Endothelial cell of umbilical vein (primary cell): ENCODE measurements at regions not wholly inside any gene's neighbourhood (a gene's known extent, or its start where the extent isn't known, plus 50 kb on each side); places are given as distances from the start of the nearest gene placed in this dataset.

ENCODE experiments used
- BruUV-seq: library from RNA; stranded (reverse); fragments of 400-500 nt; replicated peaks from 2 replicates; lab custom pipeline; 2021; lab: Mats Ljungman, UMichigan
- CTCF ChIA-PET: fragments of 300-600, 350-600 bp; sonication (Branson Sonifier 250); formaldehyde crosslinking; loops from one replicate; lab custom pipeline; 2021; ENCODE audit warnings: antibody characterized with exemption, inconsistent platforms; lab: Charles Lee
- POLR2A ChIA-PET: fragments of 300-600, 350-600 bp; sonication (Branson Sonifier 250); formaldehyde crosslinking; loops from one replicate; lab custom pipeline; 2021; ENCODE audit warnings: antibody characterized with exemption, inconsistent platforms; lab: Charles Lee
- DNase-seq: peaks from one replicate; pipeline ENCODE4 v3.0.0-alpha.2; 2011; ENCODE audit warnings: low read depth, low spot score
- FAIRE-seq: peaks from 2 replicates; lab custom pipeline; 2011; peaks lifted over from hg19 to GRCh38; lab: Jason Lieb, UNC
- H2AFZ ChIP-seq: 2 replicates; pipeline ENCODE4 v1.6.0; 2012; ENCODE audit warnings: low read depth, low read length, control low read depth, inconsistent platforms
- H3K27ac ChIP-seq: 2 replicates; pipeline ENCODE4 v1.5.1; 2011; ENCODE audit warnings: low read depth, mild to moderate bottlenecking, control low read depth, low read length, moderate library complexity; ENCODE audit not compliant: insufficient read depth
- H3K27me3 ChIP-seq, 2 experiments: 2 replicates each; pipeline versions ENCODE4 v1.6.0 to v1.6.1; 2011; ENCODE audit warnings: low read length in 2 of 2, mixed read lengths in 1 of 2; ENCODE audit not compliant: control insufficient read depth in 2 of 2, insufficient read depth in 2 of 2
- H3K36me3 ChIP-seq, 2 experiments: 2 replicates in 1 of 2; 3 replicates in 1 of 2; pipeline ENCODE4 v1.5.1; 2011; ENCODE audit warnings: low read length in 2 of 2, mild to moderate bottlenecking in 1 of 2, moderate library complexity in 1 of 2; ENCODE audit not compliant: control insufficient read depth in 2 of 2, insufficient read depth in 2 of 2; ENCODE audit errors: extremely low read depth in 1 of 2
- H3K4me1 ChIP-seq: 3 replicates; pipeline ENCODE4 v1.5.1; 2011; ENCODE audit warnings: mild to moderate bottlenecking, low read length; ENCODE audit not compliant: control insufficient read depth, insufficient read depth; ENCODE audit errors: extremely low read depth
- H3K4me2 ChIP-seq: 2 replicates; pipeline ENCODE4 v1.6.1; 2011; ENCODE audit warnings: low read length, control low read depth, mixed read lengths; ENCODE audit not compliant: insufficient read depth
- H3K4me3 ChIP-seq, 3 experiments: fragments of 200-600 bp in 1 of 3; sonication (generic), shearing (Covaris generic) in 1 of 3; replicated peaks in 1 of 3; 2 replicates each; pipeline ENCODE4 v1.5.1; 2011 to 2016; ENCODE audit warnings: control low read depth in 3 of 3, low read length in 3 of 3, mild to moderate bottlenecking in 2 of 3, inconsistent platforms in 1 of 3, low read depth in 1 of 3, moderate library complexity in 1 of 3; ENCODE audit not compliant: insufficient read depth in 1 of 3
- H3K79me2 ChIP-seq: 2 replicates; pipeline ENCODE4 v1.6.0; 2012; ENCODE audit warnings: low read length, inconsistent platforms; ENCODE audit not compliant: control insufficient read depth, insufficient read depth
- H3K9ac ChIP-seq: replicated peaks from 2 replicates; pipeline ENCODE3; 2011; ENCODE audit warnings: low read length, control low read depth; ENCODE audit not compliant: insufficient read depth; ENCODE audit errors: extremely low read depth
- H3K9me1 ChIP-seq: replicated peaks from 3 replicates; pipeline ENCODE4 v1.6.0; 2011; ENCODE audit warnings: mild to moderate bottlenecking, low read length; ENCODE audit not compliant: control insufficient read depth, insufficient read depth; ENCODE audit errors: extremely low read depth
- H3K9me3 ChIP-seq: replicated peaks from 2 replicates; pipeline ENCODE4 v1.5.1; 2012; ENCODE audit warnings: low read length, inconsistent platforms; ENCODE audit not compliant: control insufficient read depth, insufficient read depth
- H4K20me1 ChIP-seq: replicated peaks from 2 replicates; pipeline ENCODE3; 2011; ENCODE audit warnings: mild to moderate bottlenecking, low read length; ENCODE audit not compliant: control insufficient read depth, insufficient read depth; ENCODE audit errors: extremely low read depth
- EZH2 ChIP-seq: IDR thresholded peaks from 2 replicates; pipeline ENCODE4 v1.6.1; 2012; ENCODE audit warnings: borderline replicate concordance, low read depth, mild to moderate bottlenecking, moderate library complexity, low read length, inconsistent platforms; ENCODE audit not compliant: severe bottlenecking
- FOS ChIP-seq: IDR thresholded peaks from 2 replicates; pipeline ENCODE4 v1.6.1; 2011; ENCODE audit warnings: mild to moderate bottlenecking, low read length, moderate library complexity, borderline replicate concordance; ENCODE audit not compliant: insufficient read depth
- GATA2 ChIP-seq: IDR thresholded peaks from 2 replicates; pipeline ENCODE4 v1.7.0; 2011; ENCODE audit warnings: low read depth, mild to moderate bottlenecking, moderate library complexity, mixed read lengths, low read length; ENCODE audit not compliant: insufficient read length, insufficient read depth
- JUN ChIP-seq: IDR thresholded peaks from 2 replicates; pipeline ENCODE4 v1.6.1; 2011; ENCODE audit warnings: borderline replicate concordance, low read depth; ENCODE audit not compliant: insufficient read length, insufficient read depth
- MYC ChIP-seq: IDR thresholded peaks from one replicate; pipeline ENCODE4 v1.6.1; 2011; ENCODE audit warnings: mild to moderate bottlenecking, low read depth, low read length
- POLR2A ChIP-seq: IDR thresholded peaks from 2 replicates; pipeline ENCODE4 v1.6.1; 2012; ENCODE audit warnings: low read depth, mild to moderate bottlenecking, control low read depth, low read length
- POLR2AphosphoS5 ChIP-seq: IDR thresholded peaks from 2 replicates; pipeline ENCODE4 v1.6.1; 2012; ENCODE audit warnings: low read depth, mild to moderate bottlenecking, control low read depth, low read length, moderate library complexity; ENCODE audit not compliant: insufficient read depth
- dilution Hi-C: fragments of 300-500 bp; cut with MboI; formaldehyde crosslinking; loops from one replicate; pipeline ENCODE4 v1.15.0; 2019; ENCODE audit warnings: low sequenced_read_pairs; ENCODE audit not compliant: extremely low pct_ligation_motif_present
- intact Hi-C: fragments of 100-400 bp; cut with micrococcal nuclease; formaldehyde crosslinking; loops from one replicate; pipeline ENCODE4 v1.10.0; 2022
- TF ChIP-seq, protein P1 (sequence below), 2 donors: IDR thresholded peaks; 1 replicate in 1 of 2; 2 replicates in 1 of 2; pipeline ENCODE4 v1.5.1; 2011; ENCODE audit warnings: low read length in 2 of 2, mild to moderate bottlenecking in 2 of 2, moderate library complexity in 2 of 2, control low read depth in 1 of 2, inconsistent platforms in 1 of 2, low read depth in 1 of 2; ENCODE audit not compliant: insufficient read depth in 1 of 2; ENCODE audit errors: extremely low read depth in 1 of 2
- TF ChIP-seq, protein P2 (sequence below): IDR thresholded peaks from 2 replicates; pipeline ENCODE4 v1.6.1; 2011; ENCODE audit not compliant: insufficient read depth, insufficient read length

DNA sequence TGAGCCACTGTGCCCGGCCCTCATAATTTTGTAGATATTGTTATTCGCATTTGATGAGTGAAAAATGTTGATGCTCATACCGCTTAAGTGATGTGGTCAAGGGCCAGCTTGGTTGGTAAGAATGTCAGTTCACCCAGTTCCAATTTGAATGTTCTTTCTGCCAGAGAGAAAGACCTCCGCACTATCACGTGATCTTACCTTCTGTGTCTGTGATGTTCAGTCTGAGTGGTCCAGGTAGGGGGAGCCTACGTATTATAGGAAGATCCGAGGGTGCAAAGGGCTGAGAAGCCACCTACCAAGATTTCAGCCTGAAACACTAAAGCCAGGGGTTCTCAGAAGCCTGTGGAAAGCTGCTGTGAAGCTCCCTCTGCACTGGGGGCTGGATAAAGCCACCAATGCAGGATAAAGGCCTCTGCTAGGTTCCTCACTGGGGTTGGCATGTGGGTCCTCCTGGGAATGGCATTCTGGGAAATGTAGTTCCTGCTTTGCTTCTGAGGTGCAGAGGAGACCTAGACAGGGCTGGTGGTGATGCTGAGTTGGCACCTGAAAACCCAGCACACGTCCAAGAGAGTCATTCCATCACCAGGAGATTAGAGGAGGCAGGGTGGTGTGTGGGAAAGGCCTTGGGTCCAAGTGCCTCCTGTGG lies 64.7 kb upstream of the AOAH start:
- no peaks in the 10 kb centered on the region for H4K20me1 ChIP-seq
- no peaks in the 10 kb centered on the region for H3K36me3 ChIP-seq
- H3K9me1 ChIP-seq, result no peaks in the 10 kb centered on the region
- H3K4me3 ChIP-seq, result no peak overlapping the region
- H3K27ac ChIP-seq, result no peak overlapping the region
- no peak for FAIRE-seq
- dilution Hi-C loops, result no loop called here
- ChIA-PET POLR2A (no interaction called here), CTCF (interaction anchor here (1.7 kb wide), 1 partner anchor 393 kb away, joined by 6 read pairs; no protein-coding TSS in a partner anchor)
- intact Hi-C loops, result no loop called here
- H3K9me3 ChIP-seq, result no peaks in the 10 kb centered on the region
- no peaks in the 10 kb centered on the region for H3K4me1 ChIP-seq
- no peak overlapping the region for H3K4me2 ChIP-seq
- no peak overlapping the region for H2AFZ ChIP-seq
- H3K9ac ChIP-seq, result no peak overlapping the region
- no peak for TF ChIP-seq EZH2
- no peak for TF ChIP-seq FOS
- no peak for TF ChIP-seq MYC
- TF ChIP-seq GATA2, result no peak
- TF ChIP-seq, protein P1, sequence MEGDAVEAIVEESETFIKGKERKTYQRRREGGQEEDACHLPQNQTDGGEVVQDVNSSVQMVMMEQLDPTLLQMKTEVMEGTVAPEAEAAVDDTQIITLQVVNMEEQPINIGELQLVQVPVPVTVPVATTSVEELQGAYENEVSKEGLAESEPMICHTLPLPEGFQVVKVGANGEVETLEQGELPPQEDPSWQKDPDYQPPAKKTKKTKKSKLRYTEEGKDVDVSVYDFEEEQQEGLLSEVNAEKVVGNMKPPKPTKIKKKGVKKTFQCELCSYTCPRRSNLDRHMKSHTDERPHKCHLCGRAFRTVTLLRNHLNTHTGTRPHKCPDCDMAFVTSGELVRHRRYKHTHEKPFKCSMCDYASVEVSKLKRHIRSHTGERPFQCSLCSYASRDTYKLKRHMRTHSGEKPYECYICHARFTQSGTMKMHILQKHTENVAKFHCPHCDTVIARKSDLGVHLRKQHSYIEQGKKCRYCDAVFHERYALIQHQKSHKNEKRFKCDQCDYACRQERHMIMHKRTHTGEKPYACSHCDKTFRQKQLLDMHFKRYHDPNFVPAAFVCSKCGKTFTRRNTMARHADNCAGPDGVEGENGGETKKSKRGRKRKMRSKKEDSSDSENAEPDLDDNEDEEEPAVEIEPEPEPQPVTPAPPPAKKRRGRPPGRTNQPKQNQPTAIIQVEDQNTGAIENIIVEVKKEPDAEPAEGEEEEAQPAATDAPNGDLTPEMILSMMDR (IDR thresholded peaks at IDR 0.05; ENCODE audit: extremely low read depth in 1 of 2, insufficient read depth in 1 of 2, low read depth in 1 of 2, low read length in 2 of 2), result no peak
- no peak for TF ChIP-seq POLR2AphosphoS5
- TF ChIP-seq POLR2A, result no peak
- TF ChIP-seq, protein P2, sequence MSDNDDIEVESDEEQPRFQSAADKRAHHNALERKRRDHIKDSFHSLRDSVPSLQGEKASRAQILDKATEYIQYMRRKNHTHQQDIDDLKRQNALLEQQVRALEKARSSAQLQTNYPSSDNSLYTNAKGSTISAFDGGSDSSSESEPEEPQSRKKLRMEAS, result no peak
- TF ChIP-seq JUN, result no peak
- H3K27me3 ChIP-seq, result no peaks in the 10 kb centered on the region
- no TSS peak for BruUV-seq
- DNase-seq, result no peak
- H3K79me2 ChIP-seq, result no peaks in the 10 kb centered on the region
